Prostate gland (tissue), 2 donors: ENCODE measurements at regions not wholly inside any gene's neighbourhood (a gene's known extent, or its start where the extent isn't known, plus 50 kb on each side); places are given as distances from the start of the nearest gene placed in this dataset.

Experiments
- POLR2A ChIP-seq: fragments of 450-650 bp; IDR thresholded peaks from one replicate; pipeline ENCODE4 v1.6.1; 2016; ENCODE audit warnings: antibody characterized with exemption, mild to moderate bottlenecking
- TF ChIP-seq, protein P1 (sequence below), 4 experiments: fragments of 200-600 bp in 2 of 4; fragments of 450-650 bp in 2 of 4; sonication (generic) in 2 of 4; IDR thresholded peaks; 1 replicate in 3 of 4; 2 replicates in 1 of 4; pipeline ENCODE4 v1.5.1; 2016 to 2019; ENCODE audit warnings: antibody characterized with exemption in 4 of 4, mild to moderate bottlenecking in 2 of 4, moderate library complexity in 2 of 4

DNA sequence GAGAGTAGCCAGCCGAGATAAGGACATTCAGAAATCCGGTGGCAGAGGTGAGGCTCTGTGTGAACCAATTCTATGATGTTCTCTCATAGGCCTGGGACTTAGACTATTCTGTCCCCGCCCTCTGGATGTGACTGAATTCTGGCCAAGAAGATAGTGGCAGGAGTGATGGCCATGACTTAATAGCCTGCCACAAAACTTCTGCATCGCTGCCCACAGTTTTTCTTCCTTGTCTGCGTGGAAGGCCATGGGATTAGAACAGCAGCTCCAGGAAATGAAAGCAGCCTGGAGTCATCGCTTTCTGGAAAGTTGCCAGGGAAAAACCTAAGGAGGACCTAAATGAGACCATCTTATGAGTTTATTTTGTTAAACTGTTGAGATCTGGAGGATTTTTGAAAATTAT lies 134.7 kb downstream of the F11 start:
- TF ChIP-seq POLR2A, result no peak
- TF ChIP-seq, protein P1, sequence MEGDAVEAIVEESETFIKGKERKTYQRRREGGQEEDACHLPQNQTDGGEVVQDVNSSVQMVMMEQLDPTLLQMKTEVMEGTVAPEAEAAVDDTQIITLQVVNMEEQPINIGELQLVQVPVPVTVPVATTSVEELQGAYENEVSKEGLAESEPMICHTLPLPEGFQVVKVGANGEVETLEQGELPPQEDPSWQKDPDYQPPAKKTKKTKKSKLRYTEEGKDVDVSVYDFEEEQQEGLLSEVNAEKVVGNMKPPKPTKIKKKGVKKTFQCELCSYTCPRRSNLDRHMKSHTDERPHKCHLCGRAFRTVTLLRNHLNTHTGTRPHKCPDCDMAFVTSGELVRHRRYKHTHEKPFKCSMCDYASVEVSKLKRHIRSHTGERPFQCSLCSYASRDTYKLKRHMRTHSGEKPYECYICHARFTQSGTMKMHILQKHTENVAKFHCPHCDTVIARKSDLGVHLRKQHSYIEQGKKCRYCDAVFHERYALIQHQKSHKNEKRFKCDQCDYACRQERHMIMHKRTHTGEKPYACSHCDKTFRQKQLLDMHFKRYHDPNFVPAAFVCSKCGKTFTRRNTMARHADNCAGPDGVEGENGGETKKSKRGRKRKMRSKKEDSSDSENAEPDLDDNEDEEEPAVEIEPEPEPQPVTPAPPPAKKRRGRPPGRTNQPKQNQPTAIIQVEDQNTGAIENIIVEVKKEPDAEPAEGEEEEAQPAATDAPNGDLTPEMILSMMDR (IDR thresholded peaks at IDR 0.05), result no peak
